NCI-H2196 treated with DMSO at 0.1 percent for 48 hours (cell line): ENCODE measurements at regions not wholly inside any gene's neighbourhood (a gene's known extent, or its start where the extent isn't known, plus 50 kb on each side); places are given as distances from the start of the nearest gene placed in this dataset.
A peak's percentile ranks its signal among the peaks of the same experiment; 100 is the strongest.

ENCODE experiments used
- DNase-seq: peaks from one replicate; lab custom pipeline; 2025; ENCODE audit not compliant: unreplicated experiment; lab: John Stamatoyannopoulos, UW

GRCh38 chr2:121897335-121897970 is 142.0 kb downstream of the TSN start:
- DNase-seq: peak; percentile 54

DNA sequence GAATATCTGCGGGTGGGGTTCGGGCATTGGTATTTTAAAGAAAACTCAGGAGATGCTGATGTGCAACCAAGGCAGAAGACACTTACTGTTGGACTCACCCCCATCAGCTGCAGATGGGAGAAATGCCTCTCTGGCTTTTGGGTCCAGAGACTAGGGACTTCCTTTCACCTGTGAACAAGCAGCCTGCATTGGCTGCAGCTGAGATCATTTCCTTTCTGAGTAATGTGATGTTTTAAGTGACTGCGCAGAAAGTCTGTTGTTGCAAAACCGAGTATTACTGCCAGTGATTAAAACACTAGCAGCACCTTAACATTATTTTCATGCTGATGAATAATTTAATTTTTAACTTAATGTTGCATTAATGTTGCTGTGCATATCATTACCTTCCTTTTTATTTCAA is 143.0 kb downstream of the TSN start:
- DNase-seq: no peak

GRCh38 chr2:121900391-121900790 is 144.9 kb downstream of the TSN start:
- DNase-seq: no peak

DNA sequence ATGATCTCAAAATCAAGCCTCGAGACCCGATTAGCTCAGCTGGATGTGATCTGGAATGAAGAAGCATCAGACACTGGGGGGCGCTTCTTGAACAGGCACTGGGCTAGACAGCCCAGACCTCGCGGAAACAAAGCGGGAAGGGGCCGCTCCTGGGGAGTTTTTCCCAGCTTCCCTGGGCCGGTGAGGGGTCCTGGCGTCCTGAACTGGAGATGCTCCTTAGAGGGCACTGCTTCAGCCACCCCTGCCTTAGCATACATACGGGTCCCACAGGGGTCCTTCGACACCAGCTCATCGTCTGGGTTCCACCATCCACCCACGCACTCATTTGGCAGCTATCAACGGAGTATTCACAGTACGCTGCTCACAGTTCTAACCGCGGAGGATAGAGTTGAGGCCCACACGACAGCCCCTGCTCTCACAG is 146.7 kb downstream of the TSN start:
- DNase-seq: no peak

GRCh38 chr2:121902616-121903015 is 147.2 kb downstream of the TSN start:
- no peak for DNase-seq

DNA sequence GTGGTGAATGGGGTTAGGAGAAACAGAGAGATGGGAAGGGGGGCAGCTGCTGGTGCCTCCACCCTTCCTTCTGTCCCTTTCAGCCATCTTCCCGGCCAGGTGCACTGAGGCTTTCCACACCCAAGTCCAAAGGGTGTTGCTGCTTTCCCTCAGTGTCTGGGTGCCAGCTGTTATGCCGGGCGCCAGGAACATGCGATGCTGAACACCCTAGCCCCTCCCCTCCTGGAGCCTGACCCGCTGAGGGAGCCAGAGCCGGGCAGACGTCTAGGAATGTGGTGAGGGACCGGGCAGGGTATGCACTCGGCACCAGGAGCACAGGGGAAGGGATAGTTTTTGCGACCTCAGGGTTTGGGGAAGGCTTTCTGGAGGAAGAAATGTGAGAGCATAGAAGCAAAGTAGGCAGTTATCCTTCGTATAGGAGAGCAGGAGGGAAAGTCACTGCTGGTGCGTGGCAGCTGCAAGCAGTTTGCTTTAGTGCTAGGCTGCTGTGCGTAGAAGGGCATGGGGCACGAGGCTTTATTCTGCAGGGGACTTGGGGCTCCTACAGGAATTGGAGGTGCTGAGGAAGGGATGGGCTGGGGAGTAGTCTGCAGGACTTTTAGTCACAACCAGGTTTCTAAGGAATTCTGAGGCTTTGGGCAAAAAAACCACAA is 147.7 kb downstream of the TSN start:
- DNase-seq: no peak

GRCh38 chr2:121904656-121905055 is 149.2 kb downstream of the TSN start:
- no peak for DNase-seq

GRCh38 chr2:121905201-121905600 is 149.8 kb downstream of the TSN start:
- no peak for DNase-seq

DNA sequence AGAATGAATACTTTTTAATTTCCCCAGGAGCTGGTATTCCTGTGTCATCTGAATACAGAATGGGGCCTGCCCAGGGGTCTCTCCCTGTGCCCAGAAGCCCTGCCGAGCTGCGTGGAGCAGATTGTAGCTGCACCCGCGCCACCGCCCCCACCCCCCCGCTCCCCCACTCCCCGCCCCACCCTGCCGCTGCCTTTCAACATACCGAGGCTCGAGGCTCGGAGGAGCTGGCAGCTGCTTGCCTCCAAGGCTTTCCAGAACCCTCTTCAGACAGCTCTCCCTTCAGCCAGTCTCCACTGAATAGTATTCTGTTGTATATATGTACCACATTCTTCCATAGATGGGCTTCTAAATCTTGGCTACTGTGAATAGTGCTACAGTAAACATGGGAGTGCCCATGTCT is 150.7 kb downstream of the TSN start:
- DNase-seq: no peak

DNA sequence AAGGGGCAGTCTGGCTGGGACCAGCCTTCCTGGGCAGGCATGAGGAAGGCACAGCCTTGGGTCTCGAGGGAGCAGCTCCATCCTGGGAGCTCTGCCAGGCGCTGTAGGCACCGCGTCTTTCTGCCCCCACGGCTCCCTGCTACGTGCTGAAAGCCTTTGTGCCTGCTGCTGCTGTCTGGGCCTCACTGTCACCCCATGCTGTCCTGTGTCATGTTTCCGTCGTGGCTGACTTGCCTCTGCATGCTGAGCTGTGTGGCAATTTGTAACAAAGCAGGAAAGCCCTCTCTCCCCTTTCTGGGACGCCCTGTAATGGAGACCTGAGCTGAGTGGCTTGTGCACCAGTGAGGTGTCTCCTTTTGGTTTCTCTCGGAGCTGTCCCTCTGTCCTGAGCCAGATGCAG is 152.5 kb downstream of the TSN start:
- DNase-seq: no peak

DNA sequence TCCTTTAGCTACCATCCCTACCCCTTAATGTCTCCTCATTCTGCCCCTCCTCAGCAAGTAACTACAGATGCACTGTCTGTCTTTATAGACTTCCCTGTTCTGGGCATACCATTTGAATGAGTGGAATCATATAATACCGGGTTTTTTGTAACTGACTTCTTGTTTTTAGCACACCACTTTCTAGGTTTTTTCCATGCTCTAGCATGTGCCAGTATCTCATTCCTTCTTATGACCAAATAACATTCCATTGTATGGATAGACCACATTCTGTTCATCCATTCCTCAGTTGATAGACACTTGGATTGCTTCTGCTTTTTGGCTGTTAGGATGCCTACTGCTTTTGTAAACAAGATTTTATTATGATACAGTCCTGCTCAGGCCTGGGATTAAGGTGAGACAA is 154.7 kb downstream of the TSN start:
- no peak for DNase-seq

DNA sequence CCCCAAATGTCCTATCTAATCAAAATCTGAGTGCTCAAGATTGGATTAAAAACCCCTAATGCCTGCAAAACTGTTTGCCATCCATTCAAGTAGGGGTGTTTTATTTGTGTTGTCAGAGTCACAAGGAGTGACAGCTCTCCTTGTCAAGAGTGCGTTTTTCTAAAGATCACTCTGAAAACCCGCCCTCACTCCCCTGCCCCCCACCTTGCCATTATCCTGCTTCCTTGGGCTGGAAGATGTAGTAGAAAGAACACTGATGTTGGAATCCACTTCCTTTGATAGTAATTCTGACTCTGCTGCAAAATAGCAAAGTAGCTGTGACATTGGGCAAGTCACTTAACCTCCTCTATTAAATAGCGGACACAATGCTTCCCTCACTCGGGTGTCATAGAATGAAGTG is 155.6 kb downstream of the TSN start:
- DNase-seq: no peak

DNA sequence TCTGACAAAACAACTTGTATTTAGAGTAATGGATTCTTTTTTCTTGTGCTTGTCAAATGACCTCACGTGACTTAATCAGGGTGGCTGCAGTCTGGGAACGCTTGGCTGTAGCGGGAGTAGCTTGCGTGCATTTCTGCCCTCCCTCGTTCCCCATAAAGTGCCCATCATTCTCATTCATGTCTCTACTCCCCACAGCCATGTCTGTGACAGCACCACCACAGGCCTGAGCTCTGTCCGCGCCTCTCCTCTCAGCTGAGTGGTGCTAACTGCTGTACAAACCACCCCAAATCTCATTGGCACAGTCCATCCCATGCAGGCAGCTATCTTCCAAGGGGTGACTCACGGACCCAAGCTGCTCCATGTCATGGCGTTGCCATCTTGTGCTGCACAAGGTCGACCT is 161.7 kb downstream of the TSN start:
- no peak for DNase-seq

GRCh38 chr2:121918231-121918630 is 162.8 kb downstream of the TSN start:
- DNase-seq: no peak

DNA sequence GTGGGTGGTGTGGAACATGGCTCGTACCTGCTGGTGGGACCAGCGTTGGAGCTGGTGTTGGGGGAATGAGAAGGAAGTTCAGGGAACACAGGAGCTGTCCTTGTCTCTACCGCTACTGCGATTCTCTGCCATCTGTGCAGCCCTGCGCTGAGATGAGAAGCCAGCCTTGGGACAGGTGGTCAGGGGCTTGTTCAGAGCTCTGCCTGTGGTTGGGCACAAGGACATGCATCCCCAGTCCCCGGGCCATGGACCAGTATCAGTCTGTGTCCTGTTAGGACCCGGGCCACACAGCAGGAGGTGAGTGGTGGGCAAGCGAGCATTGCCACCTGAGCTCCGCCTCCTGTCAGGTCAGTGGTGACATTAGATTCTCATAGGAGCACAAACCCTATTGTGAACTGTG is 164.4 kb downstream of the TSN start:
- no peak for DNase-seq

DNA sequence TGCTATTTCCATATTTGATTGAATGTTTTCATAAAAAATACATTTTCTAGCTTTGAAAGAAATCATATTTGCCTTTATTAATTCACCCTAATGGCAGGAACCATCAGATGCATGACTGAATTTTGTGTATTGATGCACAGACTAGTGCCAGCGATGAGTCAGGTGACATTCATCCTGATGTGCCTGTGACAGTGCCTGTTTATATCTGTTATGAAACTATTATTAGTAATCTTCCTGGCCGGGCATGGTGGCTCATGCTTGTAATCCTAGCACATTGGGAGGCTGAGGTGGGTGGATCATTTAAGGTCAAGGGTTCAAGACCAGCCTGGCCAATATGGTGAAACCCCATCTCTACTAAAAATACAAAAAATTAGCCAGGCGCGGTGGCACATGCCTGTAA is 170.0 kb downstream of the TSN start:
- no peak for DNase-seq

- DNase-seq: no peak
Measured at GRCh38 chr2:121943285-121943684, 187.8 kb downstream of the TSN start.

DNA sequence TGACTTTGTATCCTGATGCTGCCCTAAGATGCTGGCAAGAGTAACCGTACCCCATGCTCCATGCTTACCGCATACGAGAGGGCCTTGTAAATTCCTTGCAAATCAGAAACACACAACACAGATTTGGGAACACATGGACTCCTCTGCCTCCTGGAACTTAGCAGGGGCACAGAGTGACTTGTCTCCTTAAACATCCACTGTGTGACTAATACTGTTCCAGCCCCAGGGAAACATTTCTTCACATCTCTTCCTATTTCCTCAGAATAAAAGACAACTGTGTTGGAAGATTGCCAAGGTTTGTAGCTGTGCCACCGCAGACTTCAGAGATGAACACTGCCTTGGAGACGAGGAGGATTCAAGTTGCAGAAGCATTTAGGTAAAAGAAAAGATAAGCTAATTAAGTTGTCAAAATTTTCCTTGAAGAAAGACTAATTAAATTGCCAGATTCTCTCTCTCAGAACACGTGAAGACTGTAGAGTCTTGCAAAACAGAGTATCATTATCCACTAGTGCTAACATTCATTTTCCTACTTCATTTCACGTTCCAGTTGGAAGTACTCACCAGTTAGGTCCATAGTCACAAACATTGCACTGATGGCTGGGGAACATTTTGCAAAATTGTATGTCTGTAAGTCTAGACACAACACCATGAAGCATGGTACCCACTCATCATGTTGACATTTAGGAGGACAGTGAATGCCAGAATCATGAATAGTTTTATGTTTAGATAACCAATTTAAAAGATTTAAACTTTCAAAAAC is 188.8 kb downstream of the TSN start:
- DNase-seq: no peak

GRCh38 chr2:121947674-121948073 is 192.2 kb downstream of the TSN start:
- DNase-seq: no peak

DNA sequence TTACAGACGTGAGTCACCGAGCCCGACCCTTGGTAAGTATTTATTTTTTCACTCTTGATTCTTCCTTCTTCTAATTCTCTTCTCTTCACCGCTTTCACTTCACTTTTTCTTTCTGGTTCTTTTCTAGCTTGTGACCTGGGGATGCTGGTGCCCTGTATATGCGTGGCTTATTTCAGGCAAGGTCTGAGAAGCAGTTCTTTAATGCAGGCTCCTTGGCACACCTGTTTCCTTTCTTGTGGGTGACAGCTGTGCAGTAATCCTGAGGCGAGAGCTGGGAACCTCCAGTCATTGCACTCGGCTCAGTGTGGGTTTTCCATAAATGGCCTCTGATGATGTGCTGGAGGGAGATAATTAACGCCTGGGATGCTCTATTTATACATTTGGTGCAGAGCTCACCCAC is 193.8 kb downstream of the TSN start:
- no peak for DNase-seq

DNA sequence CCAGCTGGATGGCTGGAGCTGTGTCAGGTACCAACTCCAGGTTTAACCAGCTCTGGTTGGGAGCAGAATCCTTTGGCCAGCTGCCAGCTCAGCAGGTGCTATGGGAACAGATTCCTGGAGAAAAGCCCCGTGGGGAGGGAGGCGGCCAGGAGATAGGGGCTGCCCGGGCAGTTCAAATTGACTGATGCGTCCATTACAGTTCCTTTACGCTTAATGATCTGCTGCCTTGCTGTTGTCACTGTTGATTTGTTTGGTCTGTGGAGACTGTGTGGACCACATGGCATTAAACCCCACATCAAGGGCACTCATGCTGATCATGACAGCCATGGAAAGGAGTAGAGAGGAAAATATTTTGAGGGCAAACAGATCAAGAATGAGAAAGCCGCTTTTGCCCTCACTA is 200.0 kb downstream of the TSN start:
- no peak for DNase-seq

DNA sequence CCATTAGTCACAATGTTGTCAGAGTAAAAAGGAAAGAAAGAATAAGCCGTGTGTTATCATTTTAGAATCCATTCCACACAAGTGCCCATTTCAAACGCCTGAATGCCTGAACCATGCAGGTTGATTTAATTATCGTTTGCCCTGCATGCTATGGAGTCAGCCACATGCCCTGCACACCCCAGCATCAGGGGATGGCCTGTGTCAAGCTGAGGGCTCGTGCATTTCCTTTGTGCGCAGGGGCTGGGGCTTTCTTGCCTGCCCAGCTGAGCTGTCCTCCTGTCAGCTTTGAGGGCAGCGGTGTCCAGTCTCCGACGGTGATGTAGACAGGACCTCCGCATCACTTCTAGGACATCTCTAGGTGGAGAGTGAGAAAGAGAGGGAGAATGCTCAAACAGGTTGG is 200.4 kb downstream of the TSN start:
- DNase-seq: no peak
